GM12878 (cell line): ENCODE measurements at regions not wholly inside any gene's neighbourhood (a gene's known extent, or its start where the extent isn't known, plus 50 kb on each side); places are given as distances from the start of the nearest gene placed in this dataset.

Experiments used
- ATAC-seq: fragments of 200-7000 bp; cut with Tn5 transposase; 3 replicates; pipeline ENCODE4 v1.9.1; 2020; ENCODE audit warnings: mild to moderate bottlenecking, moderate library complexity
- BruUV-seq: library from RNA; stranded (reverse); fragments of 400-500 nt; replicated peaks from 2 replicates; lab custom pipeline; 2021; lab: Mats Ljungman, UMichigan
- CTCF ChIA-PET: fragments of 300-600 bp; sonication (Branson Sonifier 250); formaldehyde crosslinking; extraction: SDS; loops from one replicate; lab custom pipeline; 2021; ENCODE audit warnings: inconsistent platforms; lab: Yijun Ruan, JAX
- POLR2A ChIA-PET: fragments of 350-600 bp; formaldehyde crosslinking; extraction: SDS; loops from one replicate; lab custom pipeline; 2021; ENCODE audit warnings: inconsistent platforms; lab: Charles Lee
- RAD21 ChIA-PET: fragments of 300-600 bp; sonication (Branson Sonifier 250); formaldehyde crosslinking; loops from one replicate; lab custom pipeline; 2023; ENCODE audit warnings: antibody characterized with exemption; ENCODE audit not compliant: unreplicated experiment; lab: Charles Lee
- SMC1A ChIA-PET: fragments of 300-600 bp; sonication (Branson Sonifier 250); formaldehyde crosslinking; loops from one replicate; lab custom pipeline; 2023; ENCODE audit not compliant: unreplicated experiment, uncharacterized antibody; lab: Charles Lee
- DNase-seq: peaks from one replicate; pipeline ENCODE4 v3.0.0-alpha.2; 2011; ENCODE audit warnings: low read depth, low spot score
- FAIRE-seq: peaks from 3 replicates; lab custom pipeline; 2011; peaks lifted over from hg19 to GRCh38; lab: Jason Lieb, UNC
- H2AFZ ChIP-seq: 2 replicates; pipeline ENCODE4 v1.6.0; 2011; ENCODE audit warnings: low read depth, low read length, control low read depth; ENCODE audit not compliant: control insufficient read depth
- H3K27ac ChIP-seq: 2 replicates; pipeline ENCODE4 v1.5.1; 2011; ENCODE audit warnings: control low read depth; ENCODE audit not compliant: control insufficient read depth, insufficient read depth
- H3K27me3 ChIP-seq, 2 experiments: replicated peaks in 1 of 2; 2 replicates each; pipeline versions ENCODE4 v1.6.0 to v1.6.1; 2011; ENCODE audit warnings: low read length in 1 of 2; ENCODE audit not compliant: control insufficient read depth in 2 of 2, insufficient read depth in 2 of 2
- H3K36me3 ChIP-seq, 2 experiments: 2 replicates each; pipeline ENCODE4 v1.5.1; 2011; ENCODE audit warnings: low read length in 1 of 2; ENCODE audit not compliant: control insufficient read depth in 2 of 2, insufficient read depth in 2 of 2
- H3K4me1 ChIP-seq: 2 replicates; pipeline ENCODE4 v1.6.1; 2011; ENCODE audit warnings: mild to moderate bottlenecking, low read length, moderate library complexity, mixed read lengths; ENCODE audit not compliant: control insufficient read depth, insufficient read depth
- H3K4me2 ChIP-seq: 2 replicates; pipeline ENCODE4 v1.6.0; 2011; ENCODE audit warnings: control low read depth; ENCODE audit not compliant: control insufficient read depth, insufficient read depth
- H3K4me3 ChIP-seq: fragments of 200-600 bp; sonication (generic); 2 replicates; pipeline ENCODE4 v1.5.1; 2016
- H3K79me2 ChIP-seq: 2 replicates; pipeline ENCODE4 v1.6.0; 2011; ENCODE audit warnings: low read length; ENCODE audit not compliant: control insufficient read depth, insufficient read depth
- H3K9ac ChIP-seq: 2 replicates; pipeline ENCODE4 v1.8.0; 2011; ENCODE audit warnings: low read length, control low read depth, mixed read lengths; ENCODE audit not compliant: control insufficient read depth, insufficient read depth
- H3K9me3 ChIP-seq: replicated peaks from 3 replicates; pipeline ENCODE4 v1.5.1; 2011; ENCODE audit warnings: mild to moderate bottlenecking, low read length; ENCODE audit not compliant: control insufficient read depth, insufficient read depth
- H4K20me1 ChIP-seq: 2 replicates; pipeline ENCODE4 v1.6.0; 2011; ENCODE audit not compliant: control insufficient read depth, insufficient read depth
- CBX3 ChIP-seq: fragments of 200-600 bp; sonication (generic); IDR thresholded peaks from 2 replicates; pipeline ENCODE4 v1.6.1; 2016; ENCODE audit warnings: low read depth, borderline replicate concordance
- CHD1 ChIP-seq: IDR thresholded peaks from 2 replicates; pipeline ENCODE4 v1.6.1; 2012; ENCODE audit warnings: low read depth, low read length, improper control_type of control experiment
- NFYA ChIP-seq: IDR thresholded peaks from 2 replicates; pipeline ENCODE4 v1.6.1; 2011; ENCODE audit warnings: low read depth, mild to moderate bottlenecking, low read length, improper control_type of control experiment, borderline replicate concordance
- NRF1 ChIP-seq: conservative IDR thresholded peaks from 2 replicates; pipeline ENCODE4 v1.6.1; 2011; ENCODE audit warnings: mild to moderate bottlenecking, low read depth, low read length, improper control_type of control experiment
- RAD51 ChIP-seq: fragments of 450-650 bp; IDR thresholded peaks from 2 replicates; pipeline ENCODE4 v1.6.1; 2016; ENCODE audit warnings: moderate library complexity, mild to moderate bottlenecking, inconsistent platforms
- SP1 ChIP-seq: IDR thresholded peaks from one replicate; pipeline ENCODE4 v1.6.1; 2011; ENCODE audit warnings: low read depth, low read length
- SPI1 ChIP-seq: IDR thresholded peaks from 2 replicates; pipeline ENCODE4 v1.6.1; 2011; ENCODE audit warnings: low read depth, mild to moderate bottlenecking, low read length, moderate library complexity, borderline replicate concordance; ENCODE audit not compliant: insufficient read depth
- ZBED1 ChIP-seq: IDR thresholded peaks from 2 replicates; pipeline ENCODE4 v1.6.1; 2016; ENCODE audit warnings: borderline replicate concordance
- WGBS: methylation state at CpG from one replicate; pipeline ENCODE4 v1.1.6; 2016; ENCODE audit warnings: low lambda C conversion rate; ENCODE audit not compliant: insufficient replicate concordance, insufficient coverage; ENCODE audit errors: missing lambda C conversion rate; 5-methylcytosine and 5-hydroxymethylcytosine counted together
- in situ Hi-C: fragments of 300-500 bp; cut with MboI; formaldehyde crosslinking; loops from 9 replicates; pipeline ENCODE4 v1.14.3; 2018; ENCODE audit warnings: mixed read lengths
- intact Hi-C: fragments of 100-400 bp; cut with micrococcal nuclease; formaldehyde crosslinking; loops from one replicate; pipeline ENCODE4 v1.14.2; 2022; ENCODE audit not compliant: unreplicated experiment
- TF ChIP-seq, protein P1 (sequence below): fragments of 150-350 bp; IDR thresholded peaks from 2 replicates; pipeline ENCODE4 v1.6.1; 2016; ENCODE audit warnings: low read depth, low read length

DNA sequence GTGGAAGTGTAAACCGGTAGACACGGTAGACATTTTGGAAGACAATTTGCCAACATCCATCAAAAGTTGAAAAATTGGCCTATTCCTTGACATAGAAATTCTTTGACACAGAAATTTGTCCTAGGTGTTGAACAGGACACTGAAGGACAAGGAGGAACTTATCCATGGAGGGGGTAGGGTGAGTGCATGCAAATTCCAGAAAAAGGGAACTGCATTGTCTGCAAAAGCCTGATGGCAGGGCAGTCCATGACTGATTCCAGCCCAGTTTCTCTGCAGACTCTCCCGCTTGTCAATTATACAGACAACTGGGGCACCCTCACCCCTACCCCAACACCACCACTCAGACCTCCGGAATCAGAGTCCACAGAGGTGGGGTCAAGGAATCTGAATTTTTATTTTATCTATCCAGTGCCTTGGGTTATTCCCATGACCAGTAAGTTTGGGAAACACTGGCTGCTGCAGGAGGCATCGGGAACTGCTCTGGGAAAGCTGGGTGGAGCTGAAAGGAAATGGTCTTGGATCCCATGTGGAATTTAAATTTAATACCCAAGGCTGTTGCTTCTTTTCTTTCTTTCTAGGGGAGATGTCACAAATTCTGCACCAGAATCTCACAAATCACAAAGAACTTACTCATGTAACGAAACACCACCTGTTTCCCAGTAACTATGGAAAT, 103.3 kb upstream of the SLC45A1 start:
- Histone ChIP-seq H3K4me1 (no peaks in the 10 kb centered on the region), H3K36me3 (no peaks in the 10 kb centered on the region), H3K9me3 (no peaks in the 10 kb centered on the region), H4K20me1 (no peaks in the 10 kb centered on the region), H3K4me3 (no peak overlapping the region), H3K79me2 (no peaks in the 10 kb centered on the region), H3K4me2 (no peak overlapping the region), H3K27ac (no peak overlapping the region), H3K27me3 (peaks cover 0 to 3% of the 10 kb centered on the region in 2 experiments; a peak in 2 of 4 replicates), H2AFZ (no peak overlapping the region), H3K9ac (no peak overlapping the region)
- POLR2A ChIA-PET: no interaction called here
- no TSS peak for BruUV-seq
- in situ Hi-C loops (no loop called here), intact Hi-C loops (no loop called here)
- CTCF ChIA-PET: no interaction called here
- FAIRE-seq (no peak), ATAC-seq (no peak), DNase-seq (no peak)
- TF ChIP-seq CHD1: no peak
- TF ChIP-seq ZBED1: no peak
- no peak for TF ChIP-seq SPI1
- TF ChIP-seq NRF1: no peak
- no peak for TF ChIP-seq SP1
- TF ChIP-seq RAD51: no peak
- TF ChIP-seq NFYA: no peak
- no peak for TF ChIP-seq CBX3
- TF ChIP-seq, protein P1, sequence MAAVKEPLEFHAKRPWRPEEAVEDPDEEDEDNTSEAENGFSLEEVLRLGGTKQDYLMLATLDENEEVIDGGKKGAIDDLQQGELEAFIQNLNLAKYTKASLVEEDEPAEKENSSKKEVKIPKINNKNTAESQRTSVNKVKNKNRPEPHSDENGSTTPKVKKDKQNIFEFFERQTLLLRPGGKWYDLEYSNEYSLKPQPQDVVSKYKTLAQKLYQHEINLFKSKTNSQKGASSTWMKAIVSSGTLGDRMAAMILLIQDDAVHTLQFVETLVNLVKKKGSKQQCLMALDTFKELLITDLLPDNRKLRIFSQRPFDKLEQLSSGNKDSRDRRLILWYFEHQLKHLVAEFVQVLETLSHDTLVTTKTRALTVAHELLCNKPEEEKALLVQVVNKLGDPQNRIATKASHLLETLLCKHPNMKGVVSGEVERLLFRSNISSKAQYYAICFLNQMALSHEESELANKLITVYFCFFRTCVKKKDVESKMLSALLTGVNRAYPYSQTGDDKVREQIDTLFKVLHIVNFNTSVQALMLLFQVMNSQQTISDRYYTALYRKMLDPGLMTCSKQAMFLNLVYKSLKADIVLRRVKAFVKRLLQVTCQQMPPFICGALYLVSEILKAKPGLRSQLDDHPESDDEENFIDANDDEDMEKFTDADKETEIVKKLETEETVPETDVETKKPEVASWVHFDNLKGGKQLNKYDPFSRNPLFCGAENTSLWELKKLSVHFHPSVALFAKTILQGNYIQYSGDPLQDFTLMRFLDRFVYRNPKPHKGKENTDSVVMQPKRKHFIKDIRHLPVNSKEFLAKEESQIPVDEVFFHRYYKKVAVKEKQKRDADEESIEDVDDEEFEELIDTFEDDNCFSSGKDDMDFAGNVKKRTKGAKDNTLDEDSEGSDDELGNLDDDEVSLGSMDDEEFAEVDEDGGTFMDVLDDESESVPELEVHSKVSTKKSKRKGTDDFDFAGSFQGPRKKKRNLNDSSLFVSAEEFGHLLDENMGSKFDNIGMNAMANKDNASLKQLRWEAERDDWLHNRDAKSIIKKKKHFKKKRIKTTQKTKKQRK: no peak
- SMC1A ChIA-PET: no interaction called here
- RAD21 ChIA-PET: no interaction called here
- 61% methylated on average over 6 of the region's 6 CpGs for WGBS
